A549 (cell line): ENCODE measurements at regions not wholly inside any gene's neighbourhood (a gene's known extent, or its start where the extent isn't known, plus 50 kb on each side); places are given as distances from the start of the nearest gene placed in this dataset.
A peak's percentile ranks its signal among the peaks of the same experiment; 100 is the strongest.

Source experiments
- ATAC-seq, 2 experiments: fragments of 200-7000 bp in 1 of 2; fragments of >200 bp in 1 of 2; cut with Nextera tagmentation in 1 of 2; cut with Tn5 transposase in 1 of 2; 3 replicates each; pipeline versions ENCODE4 v1.8.0 to v1.9.1; 2018 to 2020; ENCODE audit warnings: mild to moderate bottlenecking in 1 of 2, moderate library complexity in 1 of 2
- CTCF ChIA-PET: fragments of 300-600 bp; sonication (Branson Sonifier 250); formaldehyde crosslinking; extraction: SDS; loops from one replicate; lab custom pipeline; 2021; ENCODE audit warnings: antibody characterized with exemption, inconsistent platforms; lab: Yijun Ruan, JAX
- POLR2A ChIA-PET: fragments of 350-600 bp; formaldehyde crosslinking; extraction: SDS; loops from one replicate; lab custom pipeline; 2021; ENCODE audit warnings: antibody characterized with exemption, inconsistent platforms; lab: Yijun Ruan, JAX
- DNase-seq, 2 experiments: peaks; one replicate each; pipeline versions ENCODE4 v3.0.0 to v3.0.0-alpha.2; 2011 to 2016; ENCODE audit warnings: low read depth in 1 of 2, low spot score in 1 of 2
- FAIRE-seq: peaks from 2 replicates; lab custom pipeline; 2011; peaks lifted over from hg19 to GRCh38; lab: Jason Lieb, UNC
- H3K27ac ChIP-seq, 2 experiments: fragments of >200 bp; sonication (Bioruptor Twin); formaldehyde crosslinking; 3 replicates each; pipeline ENCODE4 v1.5.1; 2016 to 2017
- H3K4me1 ChIP-seq: fragments of >200 bp; sonication (Bioruptor Twin); formaldehyde crosslinking; 3 replicates; pipeline ENCODE4 v1.6.1; 2016
- H3K4me2 ChIP-seq: fragments of >200 bp; sonication (Bioruptor Twin); formaldehyde crosslinking; 3 replicates; pipeline ENCODE4 v1.6.1; 2016
- H3K4me3 ChIP-seq: fragments of >200 bp; sonication (Bioruptor Twin); formaldehyde crosslinking; 3 replicates; pipeline ENCODE4 v1.5.1; 2016
- H3K9me3 ChIP-seq: fragments of >200 bp; sonication (Bioruptor Twin); formaldehyde crosslinking; 3 replicates; pipeline ENCODE4 v1.6.1; 2016
- CBX2 ChIP-seq: fragments of 200-600 bp; sonication (generic); IDR thresholded peaks from 2 replicates; pipeline ENCODE4 v1.6.1; 2016; ENCODE audit warnings: low read depth, mild to moderate bottlenecking, borderline replicate concordance
- CEBPB ChIP-seq, 2 experiments: fragments of >200 bp in 1 of 2; sonication (Bioruptor Twin) in 1 of 2; formaldehyde crosslinking in 1 of 2; IDR thresholded peaks; 2 replicates each; pipeline ENCODE4 v1.6.1; 2012 to 2016
- CHD2 ChIP-seq: fragments of 150-350 bp; IDR thresholded peaks from 2 replicates; pipeline ENCODE4 v1.6.1; 2014; ENCODE audit warnings: low read length; ENCODE audit not compliant: partially characterized antibody
- EHMT2 ChIP-seq: fragments of 200-600 bp; sonication (generic); IDR thresholded peaks from 2 replicates; pipeline ENCODE4 v1.6.1; 2016; ENCODE audit warnings: antibody characterized with exemption, low read depth, mild to moderate bottlenecking, moderate library complexity
- EP300 ChIP-seq, 2 experiments: fragments of >200 bp; sonication (Bioruptor Twin); formaldehyde crosslinking; IDR thresholded peaks; 2 replicates in 1 of 2; 3 replicates in 1 of 2; pipeline ENCODE4 v1.6.1; 2016 to 2017
- FOSB ChIP-seq: fragments of 250-450 bp; sonication (Bioruptor Pico); IDR thresholded peaks from 2 replicates; pipeline ENCODE4 v1.5.0; 2020; ENCODE audit warnings: mild to moderate bottlenecking, moderate library complexity
- FOXS1 ChIP-seq: fragments of 250-450 bp; sonication (Bioruptor Pico); IDR thresholded peaks from 2 replicates; pipeline ENCODE4 v1.5.0; 2020; ENCODE audit warnings: mild to moderate bottlenecking, moderate library complexity
- HEYL ChIP-seq: fragments of 250-450 bp; sonication (Bioruptor Pico); IDR thresholded peaks from 2 replicates; pipeline ENCODE4 v1.8.0; 2021; ENCODE audit warnings: mild to moderate bottlenecking, moderate library complexity
- HOXA7 ChIP-seq: fragments of 250-450 bp; sonication (Bioruptor Pico); IDR thresholded peaks from 2 replicates; pipeline ENCODE4 v1.5.0; 2020; ENCODE audit warnings: mild to moderate bottlenecking, moderate library complexity
- HOXB13 ChIP-seq: fragments of 250-450 bp; sonication (Bioruptor Pico); IDR thresholded peaks from 2 replicates; pipeline ENCODE4 v1.5.0; 2020; ENCODE audit warnings: low read depth, mild to moderate bottlenecking, moderate library complexity
- KDM1A ChIP-seq: fragments of 200-600 bp; sonication (generic); IDR thresholded peaks from 2 replicates; pipeline ENCODE4 v1.6.1; 2016; ENCODE audit warnings: low read depth, mild to moderate bottlenecking
- NPAS2 ChIP-seq: fragments of 250-450 bp; sonication (Bioruptor Pico); IDR thresholded peaks from 2 replicates; pipeline ENCODE4 v1.8.0; 2022; ENCODE audit warnings: mild to moderate bottlenecking, moderate library complexity, borderline replicate concordance
- PHF8 ChIP-seq: fragments of 200-600 bp; sonication (generic); IDR thresholded peaks from 2 replicates; pipeline ENCODE4 v1.6.1; 2016; ENCODE audit warnings: low read depth, mild to moderate bottlenecking, antibody characterized with exemption, moderate library complexity, borderline replicate concordance
- POLR2AphosphoS2 ChIP-seq: conservative IDR thresholded peaks from 2 replicates; pipeline ENCODE4 v1.6.1; 2012; ENCODE audit warnings: low read length, improper control_type of control experiment, inconsistent platforms
- RAD21 ChIP-seq, 2 experiments: fragments of >200 bp in 1 of 2; sonication (Bioruptor Twin) in 1 of 2; formaldehyde crosslinking in 1 of 2; IDR thresholded peaks in 1 of 2; conservative IDR thresholded peaks in 1 of 2; 2 replicates in 1 of 2; 3 replicates in 1 of 2; pipeline ENCODE4 v1.6.1; 2012 to 2018; ENCODE audit warnings: inconsistent platforms in 1 of 2
- RARB ChIP-seq: fragments of 250-450 bp; sonication (Bioruptor Pico); IDR thresholded peaks from 2 replicates; pipeline ENCODE4 v1.8.0; 2021; ENCODE audit warnings: mild to moderate bottlenecking, moderate library complexity
- RCOR1 ChIP-seq: fragments of 150-350 bp; IDR thresholded peaks from 2 replicates; pipeline ENCODE4 v1.6.1; 2014; ENCODE audit warnings: antibody characterized with exemption, low read length, low read depth
- RFX5 ChIP-seq: fragments of 450-650 bp; IDR thresholded peaks from 2 replicates; pipeline ENCODE4 v1.7.1; 2014; ENCODE audit warnings: antibody characterized with exemption, mild to moderate bottlenecking, moderate library complexity
- SMC3 ChIP-seq: fragments of >200 bp; sonication (Bioruptor Twin); formaldehyde crosslinking; IDR thresholded peaks from 3 replicates; pipeline ENCODE4 v1.6.1; 2018; ENCODE audit warnings: inconsistent platforms
- TP53 ChIP-seq: fragments of 250-450 bp; sonication (Bioruptor Pico); IDR thresholded peaks from 2 replicates; pipeline ENCODE4 v1.5.0; 2021; ENCODE audit warnings: mild to moderate bottlenecking, moderate library complexity
- ZC3H11A ChIP-seq: fragments of 450-650 bp; IDR thresholded peaks from 2 replicates; pipeline ENCODE4 v1.6.1; 2014; ENCODE audit warnings: antibody characterized with exemption, mild to moderate bottlenecking
- ZNF302 ChIP-seq: fragments of 250-450 bp; sonication (Bioruptor Pico); IDR thresholded peaks from 2 replicates; pipeline ENCODE4 v1.9.0; 2021; ENCODE audit warnings: inconsistent platforms, mild to moderate bottlenecking, moderate library complexity
- ZSCAN20 ChIP-seq: fragments of 250-450 bp; sonication (Bioruptor Pico); IDR thresholded peaks from 2 replicates; pipeline ENCODE4 v1.8.0; 2022; ENCODE audit warnings: mild to moderate bottlenecking, moderate library complexity
- WGBS: methylation state at CpG from one replicate; pipeline ENCODE4 v1.1.6; 2017; ENCODE audit errors: missing lambda C conversion rate; 5-methylcytosine and 5-hydroxymethylcytosine counted together
- TF ChIP-seq, protein P1 (sequence below): fragments of 250-450 bp; sonication (Bioruptor Pico); IDR thresholded peaks from 2 replicates; pipeline ENCODE4 v1.5.0; 2020; ENCODE audit warnings: low read depth, mild to moderate bottlenecking, moderate library complexity
- TF ChIP-seq, protein P2 (sequence below): fragments of 250-450 bp; sonication (Bioruptor Pico); IDR thresholded peaks from 2 replicates; pipeline ENCODE4 v1.5.0; 2021; ENCODE audit warnings: mild to moderate bottlenecking, moderate library complexity, borderline replicate concordance
- TF ChIP-seq, protein P3 (sequence below): fragments of 150-350 bp; IDR thresholded peaks from 2 replicates; pipeline ENCODE4 v1.6.1; 2014; ENCODE audit warnings: low read depth, mild to moderate bottlenecking, low read length
- TF ChIP-seq, protein P4 (sequence below): fragments of 450-650 bp; IDR thresholded peaks from 2 replicates; pipeline ENCODE4 v1.6.1; 2014; ENCODE audit warnings: antibody characterized with exemption
- TF ChIP-seq, protein P5 (sequence below): IDR thresholded peaks from 2 replicates; pipeline ENCODE4 v1.6.1; 2012

DNA sequence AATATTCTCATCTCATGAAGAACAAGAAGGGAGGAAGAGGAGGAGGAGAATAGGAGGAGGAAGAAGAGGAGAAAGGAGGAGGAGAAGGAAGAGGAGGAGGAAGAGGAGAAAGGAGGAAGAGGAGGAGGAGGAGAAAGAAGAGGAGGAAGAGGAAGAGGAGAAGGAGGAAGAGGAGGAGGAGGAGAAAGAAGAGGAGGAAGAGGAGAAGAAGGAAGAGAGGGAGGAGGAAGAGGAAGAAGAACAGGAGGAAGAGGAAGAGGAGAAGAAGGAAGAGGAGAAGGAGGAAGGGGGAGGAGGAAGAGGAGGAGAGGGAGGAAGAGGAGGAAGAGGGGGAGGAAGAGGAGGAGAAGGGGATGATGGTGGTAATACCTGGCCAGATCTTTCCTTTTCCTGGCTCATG lies 70.0 kb upstream of the PTPRM start:
- H3K4me2 ChIP-seq: no peak overlapping the region
- TF ChIP-seq RAD21 (conservative IDR thresholded peaks at IDR 0.05 in 1 of 2, IDR thresholded peaks at IDR 0.05 in 1 of 2): no peak
- no peak for TF ChIP-seq SMC3
- TF ChIP-seq RARB (CRISPR knock-in tag): no peak
- no peak for TF ChIP-seq ZC3H11A
- no peak for TF ChIP-seq PHF8
- TF ChIP-seq, protein P1, sequence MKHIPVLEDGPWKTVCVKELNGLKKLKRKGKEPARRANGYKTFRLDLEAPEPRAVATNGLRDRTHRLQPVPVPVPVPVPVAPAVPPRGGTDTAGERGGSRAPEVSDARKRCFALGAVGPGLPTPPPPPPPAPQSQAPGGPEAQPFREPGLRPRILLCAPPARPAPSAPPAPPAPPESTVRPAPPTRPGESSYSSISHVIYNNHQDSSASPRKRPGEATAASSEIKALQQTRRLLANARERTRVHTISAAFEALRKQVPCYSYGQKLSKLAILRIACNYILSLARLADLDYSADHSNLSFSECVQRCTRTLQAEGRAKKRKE: no peak
- no peak for TF ChIP-seq HEYL (CRISPR knock-in tag)
- TF ChIP-seq, protein P2, sequence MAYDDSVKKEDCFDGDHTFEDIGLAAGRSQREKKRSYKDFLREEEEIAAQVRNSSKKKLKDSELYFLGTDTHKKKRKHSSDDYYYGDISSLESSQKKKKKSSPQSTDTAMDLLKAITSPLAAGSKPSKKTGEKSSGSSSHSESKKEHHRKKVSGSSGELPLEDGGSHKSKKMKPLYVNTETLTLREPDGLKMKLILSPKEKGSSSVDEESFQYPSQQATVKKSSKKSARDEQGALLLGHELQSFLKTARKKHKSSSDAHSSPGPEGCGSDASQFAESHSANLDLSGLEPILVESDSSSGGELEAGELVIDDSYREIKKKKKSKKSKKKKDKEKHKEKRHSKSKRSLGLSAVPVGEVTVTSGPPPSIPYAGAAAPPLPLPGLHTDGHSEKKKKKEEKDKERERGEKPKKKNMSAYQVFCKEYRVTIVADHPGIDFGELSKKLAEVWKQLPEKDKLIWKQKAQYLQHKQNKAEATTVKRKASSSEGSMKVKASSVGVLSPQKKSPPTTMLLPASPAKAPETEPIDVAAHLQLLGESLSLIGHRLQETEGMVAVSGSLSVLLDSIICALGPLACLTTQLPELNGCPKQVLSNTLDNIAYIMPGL (CRISPR knock-in tag): no peak
- no peak for TF ChIP-seq POLR2AphosphoS2
- TF ChIP-seq ZSCAN20 (CRISPR knock-in tag): no peak
- no peak for TF ChIP-seq RCOR1
- no peak for TF ChIP-seq FOXS1 (CRISPR knock-in tag)
- TF ChIP-seq RFX5: no peak
- no peaks in the 10 kb centered on the region for H3K9me3 ChIP-seq
- H3K4me1 ChIP-seq: no peaks in the 10 kb centered on the region
- H3K4me3 ChIP-seq: no peak overlapping the region
- ChIA-PET CTCF (no interaction called here), POLR2A (no interaction called here)
- no peak overlapping the region for H3K27ac ChIP-seq
- no peak for ATAC-seq
- DNase-seq: no peak
- no peak for FAIRE-seq

DNA sequence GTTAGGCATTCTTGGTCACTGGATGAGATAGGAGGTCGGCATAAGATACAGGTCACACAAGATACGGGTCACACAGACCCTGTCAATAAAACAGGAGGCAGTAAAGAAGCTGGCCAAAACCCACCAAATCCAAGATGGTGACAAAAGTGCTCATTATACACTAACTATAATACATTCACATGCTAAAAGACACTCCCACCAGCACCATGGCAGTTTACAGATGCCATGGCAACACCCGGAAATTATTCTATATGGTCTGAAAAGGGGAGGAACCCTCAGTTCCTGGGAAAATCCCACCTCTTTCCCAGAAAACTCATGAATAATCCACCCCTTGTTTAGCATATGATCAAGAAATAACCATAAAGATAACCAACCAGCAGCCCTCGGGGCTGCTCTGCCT lies 56.0 kb upstream of the PTPRM start:
- FAIRE-seq (no peak), DNase-seq (no peak), ATAC-seq (no peak)
- no peak overlapping the region for H3K27ac ChIP-seq
- 0 out of 3 replicates have a peak, but pooled peaks cover 5% of the 10 kb centered on the region for H3K4me1 ChIP-seq
- CTCF ChIA-PET: no interaction called here
- no peak overlapping the region for H3K4me2 ChIP-seq
- no peaks in the 10 kb centered on the region for H3K9me3 ChIP-seq
- no peak overlapping the region for H3K4me3 ChIP-seq
- 67% methylated on average over 4 of the region's 4 CpGs for WGBS
- TF ChIP-seq NPAS2: no peak
- no peak for TF ChIP-seq HOXA7 (CRISPR knock-in tag)
- no peak for TF ChIP-seq PHF8
- TF ChIP-seq HOXB13 (CRISPR knock-in tag): no peak
- TF ChIP-seq SMC3: no peak
- TF ChIP-seq EHMT2: no peak
- no peak for TF ChIP-seq FOSB
- TF ChIP-seq, protein P3, sequence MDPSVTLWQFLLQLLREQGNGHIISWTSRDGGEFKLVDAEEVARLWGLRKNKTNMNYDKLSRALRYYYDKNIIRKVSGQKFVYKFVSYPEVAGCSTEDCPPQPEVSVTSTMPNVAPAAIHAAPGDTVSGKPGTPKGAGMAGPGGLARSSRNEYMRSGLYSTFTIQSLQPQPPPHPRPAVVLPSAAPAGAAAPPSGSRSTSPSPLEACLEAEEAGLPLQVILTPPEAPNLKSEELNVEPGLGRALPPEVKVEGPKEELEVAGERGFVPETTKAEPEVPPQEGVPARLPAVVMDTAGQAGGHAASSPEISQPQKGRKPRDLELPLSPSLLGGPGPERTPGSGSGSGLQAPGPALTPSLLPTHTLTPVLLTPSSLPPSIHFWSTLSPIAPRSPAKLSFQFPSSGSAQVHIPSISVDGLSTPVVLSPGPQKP: no peak
- POLR2A ChIA-PET: no interaction called here

DNA sequence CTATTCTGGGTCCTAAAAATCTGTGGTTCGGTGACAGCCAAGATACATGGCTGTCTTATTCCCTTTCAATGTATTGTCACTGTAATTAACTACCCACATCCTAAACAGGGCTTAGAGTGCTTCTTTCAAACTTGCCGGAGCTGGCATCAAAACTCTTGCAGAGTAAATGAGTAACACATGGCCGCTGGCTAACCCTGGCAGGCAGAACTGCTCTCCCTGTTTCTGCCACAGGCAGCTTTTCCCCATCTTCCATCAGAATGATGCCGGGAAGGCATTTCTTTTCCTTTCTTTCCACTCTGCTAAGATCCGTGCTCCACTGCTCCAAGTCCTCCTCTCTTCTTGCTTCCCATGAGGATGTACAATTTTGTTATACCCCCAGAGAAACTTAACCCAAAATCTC lies 54.8 kb upstream of the PTPRM start:
- 32% methylated on average over 5 of the region's 5 CpGs for WGBS
- ChIA-PET CTCF (interaction anchor here (0.5 kb wide), 1 partner anchor 119 kb away, joined by 4 read pairs; no protein-coding TSS in a partner anchor), POLR2A (no interaction called here)
- Histone ChIP-seq H3K4me3 (no peak overlapping the region), H3K9me3 (no peaks in the 10 kb centered on the region), H3K4me2 (0 out of 3 replicates have a peak overlapping the region, but pooled peaks have one; percentile 1), H3K4me1 (0 out of 3 replicates have a peak, but pooled peaks cover 5% of the 10 kb centered on the region), H3K27ac (no peak overlapping the region)
- no peak for FAIRE-seq
- ATAC-seq: no peak
- DNase-seq: no peak
- TF ChIP-seq RAD21 (conservative IDR thresholded peaks at IDR 0.05 in 1 of 2, IDR thresholded peaks at IDR 0.05 in 1 of 2) (no peak), EP300 (IDR thresholded peaks at IDR 0.05) (no peak), KDM1A (no peak), TP53 (CRISPR knock-in tag) (no peak), FOSB (no peak), ZNF302 (CRISPR knock-in tag) (no peak), CBX2 (no peak), SMC3 (no peak), CHD2 (no peak), CEBPB (IDR thresholded peaks at IDR 0.05) (no peak), RFX5 (no peak)
- TF ChIP-seq, protein P4, sequence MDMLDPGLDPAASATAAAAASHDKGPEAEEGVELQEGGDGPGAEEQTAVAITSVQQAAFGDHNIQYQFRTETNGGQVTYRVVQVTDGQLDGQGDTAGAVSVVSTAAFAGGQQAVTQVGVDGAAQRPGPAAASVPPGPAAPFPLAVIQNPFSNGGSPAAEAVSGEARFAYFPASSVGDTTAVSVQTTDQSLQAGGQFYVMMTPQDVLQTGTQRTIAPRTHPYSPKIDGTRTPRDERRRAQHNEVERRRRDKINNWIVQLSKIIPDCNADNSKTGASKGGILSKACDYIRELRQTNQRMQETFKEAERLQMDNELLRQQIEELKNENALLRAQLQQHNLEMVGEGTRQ: no peak
- TF ChIP-seq, protein P5, sequence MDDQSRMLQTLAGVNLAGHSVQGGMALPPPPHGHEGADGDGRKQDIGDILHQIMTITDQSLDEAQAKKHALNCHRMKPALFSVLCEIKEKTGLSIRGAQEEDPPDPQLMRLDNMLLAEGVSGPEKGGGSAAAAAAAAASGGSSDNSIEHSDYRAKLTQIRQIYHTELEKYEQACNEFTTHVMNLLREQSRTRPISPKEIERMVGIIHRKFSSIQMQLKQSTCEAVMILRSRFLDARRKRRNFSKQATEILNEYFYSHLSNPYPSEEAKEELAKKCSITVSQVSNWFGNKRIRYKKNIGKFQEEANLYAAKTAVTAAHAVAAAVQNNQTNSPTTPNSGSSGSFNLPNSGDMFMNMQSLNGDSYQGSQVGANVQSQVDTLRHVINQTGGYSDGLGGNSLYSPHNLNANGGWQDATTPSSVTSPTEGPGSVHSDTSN: no peak
- TF ChIP-seq, protein P2 (CRISPR knock-in tag): no peak
